Vagina (tissue), 2 donors: ENCODE measurements at regions not wholly inside any gene's neighbourhood (a gene's known extent, or its start where the extent isn't known, plus 50 kb on each side); places are given as distances from the start of the nearest gene placed in this dataset.

Experiments used
- POLR2A ChIP-seq, 2 donors: fragments of 450-650 bp; IDR thresholded peaks; one replicate each; pipeline ENCODE4 v1.6.1; 2017; ENCODE audit warnings: antibody characterized with exemption in 2 of 2, mild to moderate bottlenecking in 2 of 2, moderate library complexity in 2 of 2
- POLR2AphosphoS5 ChIP-seq, 2 donors: sonication (generic); formaldehyde crosslinking; IDR thresholded peaks; one replicate each; pipeline ENCODE4 v1.9.0; 2017; ENCODE audit warnings: antibody characterized with exemption in 2 of 2, mild to moderate bottlenecking in 2 of 2, low read depth in 1 of 2; ENCODE audit not compliant: insufficient read depth in 1 of 2
- TF ChIP-seq, protein P1 (sequence below), 3 experiments: fragments of 450-650 bp in 2 of 3; fragments of 200-600 bp in 1 of 3; sonication (generic) in 1 of 3; IDR thresholded peaks; one replicate each; pipeline ENCODE4 v1.5.1; 2017 to 2019; ENCODE audit warnings: antibody characterized with exemption in 3 of 3, mild to moderate bottlenecking in 2 of 3, moderate library complexity in 2 of 3

DNA sequence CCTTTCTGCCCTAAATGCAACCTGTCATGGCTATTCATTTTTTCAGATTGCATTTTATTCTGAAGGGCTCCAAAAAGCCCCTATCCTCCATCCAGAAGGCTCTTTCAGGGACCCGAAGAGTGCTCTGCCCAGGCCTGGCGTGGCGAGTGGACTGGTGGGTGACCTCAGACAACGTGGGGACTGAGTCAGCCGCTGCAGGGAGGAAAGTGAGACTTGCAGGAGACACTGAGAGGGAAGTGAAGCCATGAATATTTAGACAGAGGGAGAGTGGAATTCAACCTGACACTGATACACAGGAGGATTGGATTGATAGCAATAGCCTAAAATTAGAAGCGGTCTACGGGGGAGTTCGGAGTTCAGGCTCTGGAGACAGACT lies 63.6 kb upstream of the SIX2 start:
- TF ChIP-seq, protein P1, sequence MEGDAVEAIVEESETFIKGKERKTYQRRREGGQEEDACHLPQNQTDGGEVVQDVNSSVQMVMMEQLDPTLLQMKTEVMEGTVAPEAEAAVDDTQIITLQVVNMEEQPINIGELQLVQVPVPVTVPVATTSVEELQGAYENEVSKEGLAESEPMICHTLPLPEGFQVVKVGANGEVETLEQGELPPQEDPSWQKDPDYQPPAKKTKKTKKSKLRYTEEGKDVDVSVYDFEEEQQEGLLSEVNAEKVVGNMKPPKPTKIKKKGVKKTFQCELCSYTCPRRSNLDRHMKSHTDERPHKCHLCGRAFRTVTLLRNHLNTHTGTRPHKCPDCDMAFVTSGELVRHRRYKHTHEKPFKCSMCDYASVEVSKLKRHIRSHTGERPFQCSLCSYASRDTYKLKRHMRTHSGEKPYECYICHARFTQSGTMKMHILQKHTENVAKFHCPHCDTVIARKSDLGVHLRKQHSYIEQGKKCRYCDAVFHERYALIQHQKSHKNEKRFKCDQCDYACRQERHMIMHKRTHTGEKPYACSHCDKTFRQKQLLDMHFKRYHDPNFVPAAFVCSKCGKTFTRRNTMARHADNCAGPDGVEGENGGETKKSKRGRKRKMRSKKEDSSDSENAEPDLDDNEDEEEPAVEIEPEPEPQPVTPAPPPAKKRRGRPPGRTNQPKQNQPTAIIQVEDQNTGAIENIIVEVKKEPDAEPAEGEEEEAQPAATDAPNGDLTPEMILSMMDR (IDR thresholded peaks at IDR 0.05), result no peak
- TF ChIP-seq POLR2AphosphoS5 (IDR thresholded peaks at IDR 0.05; ENCODE audit: insufficient read depth in 1 of 2, low read depth in 1 of 2), result no peak
- no peak for TF ChIP-seq POLR2A (IDR thresholded peaks at IDR 0.05)
